HG02798 (cell line): ENCODE measurements at regions not wholly inside any gene's neighbourhood (a gene's known extent, or its start where the extent isn't known, plus 50 kb on each side); places are given as distances from the start of the nearest gene placed in this dataset.

Experiments used
- ATAC-seq: cut with Tn5 transposase; IDR thresholded peaks from one replicate; pipeline ENCODE4 v1.9.1; 2021; ENCODE audit warnings: mild to moderate bottlenecking; ENCODE audit not compliant: unreplicated experiment, poor library complexity

DNA sequence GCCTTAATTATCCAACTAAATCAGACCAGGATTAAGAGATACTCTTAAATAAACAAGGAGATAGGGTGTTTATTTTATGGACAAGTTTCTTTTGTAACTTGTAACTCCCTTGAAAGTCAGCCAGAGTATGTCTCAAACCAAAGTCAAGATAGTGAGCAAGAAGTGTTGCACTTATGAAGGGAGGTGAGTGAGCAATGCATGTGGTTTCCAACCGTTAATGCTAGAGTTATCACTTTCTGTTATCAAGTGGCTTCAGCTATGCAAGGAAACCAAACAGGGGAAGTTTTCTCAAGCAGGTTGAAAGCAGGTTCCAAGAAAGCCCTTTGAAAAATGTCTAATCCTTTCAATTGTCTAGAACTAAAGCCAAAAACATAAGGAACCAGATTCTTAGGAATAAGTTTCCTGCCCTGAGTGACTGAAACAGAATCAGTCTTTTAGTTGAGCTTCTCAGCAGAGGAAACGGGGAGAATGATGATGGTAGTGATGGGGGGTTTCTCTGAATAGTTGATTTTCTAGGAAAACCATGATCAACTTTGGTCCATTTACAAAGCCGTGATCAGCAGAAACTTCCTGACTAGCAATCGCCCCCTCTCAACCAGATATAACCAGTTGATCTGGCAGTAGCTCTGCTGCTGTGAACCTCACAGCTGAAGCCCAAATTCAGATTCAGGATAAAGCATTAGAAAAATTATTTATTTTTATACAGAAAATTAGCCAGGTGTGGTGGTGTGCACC lies 128.4 kb downstream of the DAD1 start:
- ATAC-seq, result peak; percentile 34

GRCh38 chr14:22458737-22459136 lies 130.3 kb downstream of the DAD1 start:
- no peak for ATAC-seq

DNA sequence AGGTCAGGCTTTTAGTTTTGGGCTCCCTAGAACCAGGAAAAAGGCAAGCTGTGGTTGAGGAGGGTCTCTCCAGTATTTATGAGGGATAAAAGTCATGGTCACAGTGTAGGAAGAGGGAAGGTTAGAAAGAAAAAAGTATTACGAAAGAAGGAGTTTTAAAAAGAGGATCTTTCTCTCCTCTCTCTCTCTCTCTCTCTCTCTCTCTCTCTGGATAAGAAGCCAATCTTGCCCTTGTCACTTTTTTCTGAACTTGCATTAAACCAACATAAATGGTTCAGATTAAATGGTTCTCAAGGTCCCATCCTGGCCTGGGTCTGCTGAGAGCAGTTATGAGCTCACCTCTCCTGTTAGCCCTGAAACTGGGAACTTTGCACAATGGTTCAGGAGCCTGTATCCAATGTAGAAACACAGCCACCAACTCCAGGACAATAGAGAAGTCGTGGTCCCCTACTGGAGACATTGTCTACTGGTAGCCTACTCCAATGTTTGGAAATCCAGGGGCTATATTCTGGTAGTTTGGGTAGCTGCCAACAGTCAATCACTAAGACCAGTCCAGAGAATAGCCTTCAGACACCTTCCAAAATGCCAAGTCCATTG lies 131.9 kb downstream of the DAD1 start:
- ATAC-seq, result no peak

- no peak for ATAC-seq
These were observed 132.6 kb downstream of the DAD1 start for GRCh38 chr14:22456421-22456820.

GRCh38 chr14:22452330-22452729 lies 136.7 kb downstream of the DAD1 start:
- no peak for ATAC-seq

- no peak for ATAC-seq
These were observed 138.8 kb downstream of the DAD1 start for GRCh38 chr14:22450266-22450665.

DNA sequence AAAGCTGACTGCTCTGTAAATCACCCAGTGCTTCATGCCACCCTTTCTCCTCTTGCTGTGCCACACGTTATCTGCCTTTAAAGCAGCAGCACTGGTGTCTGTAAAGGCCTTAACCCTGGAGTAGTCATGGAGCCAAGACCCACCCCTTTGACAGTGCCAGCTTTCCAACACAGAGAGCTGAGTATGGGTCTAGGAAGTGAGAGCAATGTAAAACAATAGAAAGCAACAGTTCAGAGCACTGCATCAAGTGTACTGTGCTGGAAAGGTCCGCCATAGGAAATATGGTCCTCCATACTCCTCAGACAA lies 139.5 kb downstream of the DAD1 start:
- no peak for ATAC-seq

DNA sequence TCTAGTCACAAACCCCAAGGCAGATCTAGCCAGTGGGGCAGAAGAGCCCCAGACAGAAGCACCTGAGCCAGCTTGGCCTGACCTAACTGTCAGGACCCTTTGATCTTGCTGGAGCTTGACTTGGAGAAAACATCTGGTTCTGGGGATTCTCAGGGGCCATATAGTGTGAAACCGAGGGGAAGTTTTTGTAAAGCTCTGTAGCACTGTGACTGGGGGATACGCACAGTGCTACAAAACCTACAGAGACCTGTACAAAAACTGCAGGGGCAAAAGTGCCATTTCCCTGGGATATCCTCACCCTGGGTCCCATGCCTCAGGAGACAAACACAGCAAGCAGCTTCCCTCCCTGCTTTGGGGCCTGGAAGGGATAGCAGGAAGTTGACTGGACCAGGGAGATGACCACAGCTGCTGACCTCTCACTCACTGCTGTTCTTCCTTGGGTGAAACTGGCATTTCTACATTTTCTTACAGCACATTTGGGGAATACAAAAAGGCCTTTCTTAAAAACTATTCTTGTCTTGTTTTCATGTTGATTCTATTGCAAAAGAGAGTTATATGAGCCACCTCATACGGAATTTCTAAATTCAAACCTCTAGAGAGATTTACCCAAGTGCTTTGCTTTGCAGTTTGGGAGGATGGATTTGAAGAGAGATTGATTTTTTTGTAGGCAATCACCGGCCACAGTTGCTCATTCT lies 140.0 kb downstream of the DAD1 start:
- ATAC-seq, result peak; percentile 50

GRCh38 chr14:22448035-22448904 lies 140.8 kb downstream of the DAD1 start:
- peak; percentile 73 for ATAC-seq

DNA sequence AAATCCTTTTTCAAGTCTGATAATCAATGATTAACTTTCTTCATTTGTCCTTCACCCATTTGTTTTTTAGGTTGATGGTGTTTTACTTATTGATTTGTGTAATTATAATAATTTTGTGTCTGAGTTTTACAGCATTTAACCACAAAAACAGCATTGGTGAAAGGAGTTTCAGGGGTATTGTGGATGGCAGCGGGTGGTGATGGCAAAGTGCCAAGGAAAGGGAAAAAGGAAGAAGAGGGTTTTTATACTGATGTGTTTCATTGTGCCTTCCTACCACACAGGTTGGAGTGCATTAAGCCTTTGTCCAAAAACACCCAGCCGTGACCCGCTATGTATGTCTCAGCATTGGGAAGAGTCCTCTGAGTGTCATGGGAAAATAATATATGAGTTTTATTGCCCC lies 150.3 kb downstream of the DAD1 start:
- ATAC-seq, result no peak

DNA sequence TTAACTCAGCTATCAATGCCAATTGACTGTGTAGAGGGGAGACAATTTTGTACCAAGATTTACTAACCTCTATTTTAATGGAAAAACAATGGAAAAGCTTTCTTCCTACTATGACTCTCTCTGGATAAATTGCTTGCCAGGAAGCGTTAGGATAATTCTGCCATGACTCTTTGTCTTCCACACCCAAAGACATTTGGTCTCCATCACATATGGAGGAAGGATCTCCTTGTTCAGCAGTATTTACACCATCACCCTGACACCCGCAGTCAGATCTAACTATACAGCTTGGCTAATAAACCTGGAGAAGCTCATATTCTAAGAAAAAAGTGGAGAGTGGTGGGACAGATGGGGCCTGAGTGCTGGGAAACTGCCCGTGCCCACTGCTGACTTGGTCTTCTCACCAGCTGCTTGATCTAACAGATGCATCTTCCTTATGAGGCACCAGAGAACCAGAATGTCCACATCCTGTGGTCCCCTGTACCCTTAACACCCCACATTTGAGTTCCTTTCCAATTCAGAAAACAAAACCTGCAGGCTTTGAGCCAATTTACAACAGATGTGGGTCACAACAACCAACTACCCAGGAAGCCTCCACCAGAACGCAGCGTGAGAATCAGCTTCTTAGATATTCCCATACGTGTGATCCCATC lies 154.0 kb downstream of the DAD1 start:
- no peak for ATAC-seq

- no peak for ATAC-seq
These were observed 155.0 kb downstream of the DAD1 start for GRCh38 chr14:22434030-22434429.

GRCh38 chr14:22433069-22433468 lies 156.0 kb downstream of the DAD1 start:
- no peak for ATAC-seq

DNA sequence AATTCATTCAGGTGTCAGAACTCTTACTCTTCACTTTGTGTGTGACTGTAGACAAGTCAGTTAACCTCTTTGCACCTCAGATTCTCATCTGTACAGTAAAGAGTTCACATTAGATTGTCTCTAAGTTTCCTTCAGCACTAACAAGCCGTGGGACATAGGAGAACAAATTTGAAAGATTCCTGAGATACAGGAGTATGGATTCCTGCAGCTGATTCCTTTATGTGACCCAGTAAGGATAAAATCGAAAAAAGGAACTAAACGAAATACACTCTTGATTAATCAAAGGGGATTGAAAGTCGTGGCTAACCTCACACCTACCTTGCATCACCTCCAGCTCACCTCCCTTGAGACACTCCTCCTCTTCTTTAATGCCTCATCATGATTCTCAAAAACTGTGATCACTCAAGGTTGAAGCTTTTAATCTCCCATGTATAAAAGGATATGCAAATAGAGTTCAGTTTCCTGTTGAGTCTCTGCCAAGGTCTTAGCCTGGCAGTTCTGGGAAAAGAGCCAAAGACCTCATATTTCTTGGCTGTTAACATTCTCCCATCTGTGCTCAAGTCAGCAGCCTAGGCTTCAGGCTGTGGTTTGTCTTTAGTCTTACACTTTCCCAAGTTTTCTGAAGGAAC lies 156.6 kb downstream of the DAD1 start:
- no peak for ATAC-seq

GRCh38 chr14:22429546-22430294 lies 159.3 kb downstream of the DAD1 start:
- no peak for ATAC-seq

DNA sequence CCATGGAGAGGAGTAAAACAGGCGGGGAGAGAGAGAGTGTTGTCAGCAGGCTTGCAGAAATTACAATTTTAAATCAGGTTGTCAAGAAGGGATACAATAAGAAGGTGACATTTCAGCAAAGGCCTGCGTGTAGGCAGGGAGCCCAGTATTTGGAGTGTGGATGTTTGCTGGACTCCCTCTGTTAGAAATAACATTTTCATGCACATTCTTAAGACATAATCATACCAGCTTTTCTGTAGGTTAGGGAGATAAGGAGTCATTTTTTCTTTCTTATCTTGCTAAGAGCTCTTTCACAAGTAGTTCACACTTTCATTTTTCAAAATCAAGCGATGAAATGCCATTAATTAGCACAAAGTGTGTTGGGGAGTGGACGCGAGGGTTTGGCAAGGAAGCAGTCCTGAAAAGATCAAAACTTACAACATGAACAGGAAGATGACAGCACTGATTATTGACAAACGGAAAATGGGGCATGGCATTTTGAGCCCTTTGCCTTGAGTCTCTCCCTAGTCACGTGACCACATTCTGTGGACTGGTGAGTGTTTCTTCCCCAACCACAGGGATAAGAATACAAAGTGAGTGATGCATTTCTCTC lies 160.2 kb downstream of the DAD1 start:
- ATAC-seq, result no peak

- no peak for ATAC-seq
These were observed 161.2 kb downstream of the DAD1 start for GRCh38 chr14:22427771-22428231.

- no peak for ATAC-seq
These were observed 162.3 kb downstream of the DAD1 start for GRCh38 chr14:22426711-22427110.

DNA sequence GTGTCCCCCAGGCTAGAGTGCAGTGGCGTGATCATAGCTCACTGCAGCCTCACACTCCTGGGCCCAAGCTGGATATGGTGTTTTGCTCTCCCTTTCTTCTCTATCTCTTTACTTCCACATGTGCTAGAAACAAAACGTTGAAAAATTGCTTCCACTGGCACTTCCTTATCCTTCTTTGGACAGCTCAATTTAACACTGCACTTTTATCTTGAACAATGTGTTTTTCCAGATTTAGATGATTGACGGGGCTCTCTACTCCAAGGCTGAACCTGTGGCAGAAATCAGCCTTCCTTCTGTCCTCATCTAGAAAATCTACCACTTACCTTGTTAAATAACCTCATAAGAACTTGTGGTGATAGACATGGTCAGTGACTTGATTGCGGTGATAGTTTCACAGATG lies 165.1 kb downstream of the DAD1 start:
- no peak for ATAC-seq
